GM21737 (cell line): ENCODE measurements at regions not wholly inside any gene's neighbourhood (a gene's known extent, or its start where the extent isn't known, plus 50 kb on each side); places are given as distances from the start of the nearest gene placed in this dataset.

ENCODE experiments used
- ATAC-seq: cut with Tn5 transposase; IDR thresholded peaks from one replicate; pipeline ENCODE4 v1.9.1; 2021; ENCODE audit warnings: mild to moderate bottlenecking, moderate library complexity; ENCODE audit not compliant: unreplicated experiment

DNA sequence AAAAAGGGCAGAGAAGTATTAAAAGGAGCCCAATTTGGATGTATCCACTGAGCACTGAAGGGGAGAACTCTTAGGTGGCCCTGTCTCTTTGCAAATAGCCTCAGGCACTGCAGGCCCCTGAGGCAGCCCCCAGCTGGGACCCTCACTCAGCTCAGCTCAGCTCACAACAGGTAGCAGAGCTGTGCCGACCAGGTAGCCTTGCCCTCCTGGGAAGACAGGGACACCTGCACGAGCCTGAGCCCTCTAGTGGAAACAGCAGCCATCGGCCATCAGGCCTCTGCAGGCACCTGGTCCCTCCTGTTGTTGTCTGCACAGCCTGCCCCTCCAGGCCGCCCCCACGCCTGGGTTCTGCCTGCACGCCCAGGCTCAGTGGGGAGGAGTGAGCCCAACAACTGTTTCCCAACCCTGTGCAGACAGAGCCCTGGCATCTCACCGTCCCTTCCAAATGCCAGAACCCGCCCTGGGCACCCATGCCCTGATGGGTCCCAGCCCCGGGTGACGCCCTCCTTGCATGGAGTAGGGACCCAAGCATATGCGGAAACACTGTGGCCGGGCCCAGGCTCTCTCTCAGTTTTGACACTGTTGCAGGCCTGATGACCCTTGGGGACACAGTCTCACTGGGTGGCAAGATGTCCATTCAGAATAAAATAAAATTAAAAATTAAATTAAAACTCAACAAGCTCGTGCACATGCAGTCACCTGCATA is 60.0 kb upstream of the AJAP1 start:
- no peak for ATAC-seq

DNA sequence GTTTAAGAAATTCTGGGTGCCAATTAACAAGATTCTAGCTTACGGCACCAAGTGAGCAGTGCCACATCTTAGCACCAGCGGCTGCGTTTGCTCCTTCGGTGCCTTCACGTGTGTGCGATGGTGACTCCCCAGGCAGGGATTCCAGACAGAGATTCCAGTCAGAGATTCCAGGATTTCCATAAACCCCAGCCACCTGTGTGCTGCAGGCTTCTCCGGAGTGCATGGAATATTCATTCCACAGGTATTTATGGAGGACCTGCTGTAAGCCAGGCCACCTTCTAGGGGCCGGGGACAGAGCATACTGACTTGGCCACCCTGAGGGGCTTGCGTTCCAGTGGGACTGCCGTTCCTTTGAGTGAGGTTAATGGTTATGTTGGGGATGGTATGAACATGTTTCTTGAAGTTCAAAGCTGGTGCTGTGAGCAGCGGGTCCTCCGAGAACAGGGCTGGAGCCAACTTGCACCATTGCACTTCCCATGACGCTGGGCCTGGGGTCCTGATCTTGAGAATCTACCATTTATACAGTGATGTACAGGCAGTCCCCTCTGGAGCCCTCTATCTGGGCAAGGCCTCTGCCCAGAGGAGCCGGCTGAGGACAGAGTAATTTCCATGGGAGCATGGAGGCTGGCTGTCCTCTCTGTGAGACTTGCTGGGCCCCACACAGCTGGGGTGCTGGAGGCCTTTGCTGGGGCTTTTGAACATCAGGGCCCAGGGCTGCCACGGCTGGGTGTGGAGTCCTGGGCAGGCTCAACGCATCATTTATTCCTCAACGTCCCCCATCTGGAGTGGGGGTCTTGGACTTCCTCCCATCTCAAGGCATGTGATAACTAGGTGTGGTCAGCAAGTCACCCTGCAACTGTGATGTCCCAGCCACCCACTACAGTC is 58.8 kb upstream of the AJAP1 start:
- ATAC-seq: no peak

DNA sequence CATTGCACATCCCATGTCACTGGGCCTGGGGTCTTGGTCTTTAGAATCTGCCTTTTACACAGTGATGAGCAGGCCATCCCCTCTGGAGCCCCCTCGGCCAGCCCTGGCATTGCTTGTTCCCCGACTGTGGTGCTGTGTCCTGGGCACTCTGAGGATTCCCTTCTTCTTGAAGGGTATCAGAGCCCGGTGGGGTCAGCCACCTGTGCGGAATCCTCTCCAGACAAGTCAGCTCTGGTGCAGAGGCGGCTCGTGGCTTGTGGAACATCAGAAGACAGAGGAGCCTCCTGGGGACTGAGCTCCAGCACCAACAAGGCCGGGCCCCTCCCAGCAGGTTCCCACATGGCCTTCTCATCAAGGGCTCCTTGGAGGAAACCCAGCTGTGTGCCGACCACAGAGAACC is 57.9 kb upstream of the AJAP1 start:
- ATAC-seq: no peak

DNA sequence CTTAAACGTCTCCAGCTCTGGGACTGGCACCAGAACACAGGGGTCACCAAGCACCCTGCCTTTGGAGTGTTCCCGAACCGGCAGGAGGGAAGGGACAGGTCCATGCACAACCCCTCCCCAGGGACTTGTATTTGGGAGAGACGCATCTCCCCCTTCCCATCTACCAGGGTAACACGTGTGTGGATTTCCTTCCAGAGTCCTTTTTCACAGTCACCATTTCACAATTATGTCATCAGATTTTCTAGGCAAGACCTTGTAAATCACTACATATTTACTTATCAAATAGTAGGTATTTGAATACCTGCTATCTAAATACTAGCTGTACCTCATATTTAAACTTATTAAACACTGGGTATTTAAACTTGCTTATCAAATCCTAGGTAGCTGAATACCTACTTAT is 57.4 kb upstream of the AJAP1 start:
- ATAC-seq: no peak

DNA sequence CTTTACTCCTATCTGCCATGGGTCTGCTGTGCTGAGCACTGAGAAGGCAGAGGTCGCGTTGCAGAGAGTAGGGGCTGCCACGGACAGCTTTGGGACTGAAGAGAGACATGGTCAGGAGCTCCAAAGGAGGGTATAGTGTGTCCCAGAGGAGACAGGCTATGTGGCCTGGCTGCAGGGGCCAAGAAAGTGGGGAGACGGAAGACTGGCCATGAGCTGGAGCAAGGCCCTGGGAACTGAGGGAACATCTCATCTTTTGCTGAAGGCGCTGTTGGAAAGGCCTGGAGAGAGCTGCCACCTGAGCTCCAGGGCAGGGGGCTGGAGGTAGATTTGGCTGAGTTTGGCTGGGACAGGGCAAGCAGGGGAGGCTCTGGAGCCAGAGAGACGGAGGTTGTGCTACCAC is 55.8 kb upstream of the AJAP1 start:
- no peak for ATAC-seq

DNA sequence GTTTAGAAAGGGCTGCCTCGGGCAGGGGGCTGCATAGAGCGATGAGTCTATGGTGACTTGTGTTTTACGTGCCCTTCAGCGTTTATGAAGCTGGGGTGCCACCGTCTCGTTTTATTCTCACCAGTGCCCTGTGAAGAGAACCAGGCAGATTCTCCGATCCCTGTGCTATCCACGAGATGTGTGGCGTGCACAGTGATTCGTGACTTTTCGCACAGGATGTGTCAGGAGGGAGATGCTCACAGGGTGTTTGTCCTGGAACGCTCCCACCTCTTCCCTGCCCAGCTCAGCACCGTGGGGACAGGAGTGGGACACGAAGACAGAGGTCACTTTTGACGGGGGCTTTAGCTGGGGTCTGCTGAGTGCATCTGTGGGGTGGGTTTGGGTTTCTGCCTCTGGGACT is 54.9 kb upstream of the AJAP1 start:
- ATAC-seq: no peak

DNA sequence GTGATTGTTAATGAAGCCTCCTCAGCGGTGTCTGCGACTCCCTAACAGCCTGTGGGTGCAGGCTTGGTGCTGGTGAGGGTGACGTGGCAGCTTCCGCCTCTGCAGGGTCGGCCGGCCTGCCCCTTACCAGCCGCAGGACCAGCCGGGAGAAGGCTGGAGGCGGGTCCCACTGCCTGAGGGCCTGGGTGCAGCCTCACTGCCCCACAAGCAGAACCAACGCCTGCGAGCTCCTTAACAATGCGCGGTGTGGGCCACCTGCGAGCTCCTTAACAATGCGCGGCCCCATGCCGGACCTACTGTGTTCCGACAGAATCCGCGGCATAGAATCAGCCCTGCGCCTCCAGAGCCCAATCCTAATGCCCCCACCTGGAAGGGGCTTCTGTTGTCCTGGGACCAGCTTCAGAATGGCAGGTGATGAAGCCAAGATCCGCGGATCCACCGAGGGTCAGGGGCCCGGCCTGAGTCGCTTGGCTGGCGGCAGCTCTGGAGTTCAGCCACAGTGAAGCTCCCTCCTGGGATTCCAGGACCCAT is 54.4 kb upstream of the AJAP1 start:
- no peak for ATAC-seq

DNA sequence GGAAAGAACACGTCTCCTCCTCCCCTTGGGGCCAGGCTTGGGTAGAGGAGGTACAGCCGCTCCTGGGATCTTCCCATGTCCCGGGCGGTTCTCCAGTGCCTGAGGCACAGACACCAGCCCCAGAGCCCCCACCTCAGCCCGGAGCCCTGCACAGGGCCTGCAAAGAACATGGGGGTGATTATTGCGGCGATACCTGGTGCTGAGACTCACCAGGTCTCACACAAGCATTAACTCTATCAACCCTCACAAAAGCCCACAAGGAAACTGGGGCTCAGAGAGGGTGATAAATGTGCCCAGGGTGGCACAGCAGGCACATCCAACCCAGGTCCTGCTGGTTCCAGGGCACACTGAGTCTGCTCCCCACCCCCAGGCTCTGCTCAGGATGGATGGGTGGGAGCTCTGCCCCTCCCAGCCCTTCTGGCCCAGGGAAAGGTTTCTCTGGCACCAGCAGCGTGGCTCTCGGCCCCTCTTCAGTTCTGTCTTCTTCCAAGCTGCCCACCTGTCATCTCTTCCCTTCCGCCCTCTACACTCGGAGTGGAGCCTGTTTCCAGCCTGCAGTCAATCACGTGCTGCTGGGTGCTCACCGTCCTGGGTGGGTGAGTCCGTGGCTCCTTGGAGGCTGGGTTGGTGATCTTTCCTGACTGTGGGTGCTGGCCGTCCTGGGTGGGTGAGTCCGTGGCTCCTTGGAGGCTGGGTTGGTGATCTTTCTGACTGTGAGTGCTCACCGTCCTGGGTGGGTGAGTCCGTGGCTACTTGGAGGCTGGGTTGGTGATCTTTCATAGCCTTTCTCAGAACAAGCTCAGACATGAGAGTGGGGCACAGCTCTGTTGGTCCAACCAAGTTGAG is 53.6 kb upstream of the AJAP1 start:
- ATAC-seq: no peak

DNA sequence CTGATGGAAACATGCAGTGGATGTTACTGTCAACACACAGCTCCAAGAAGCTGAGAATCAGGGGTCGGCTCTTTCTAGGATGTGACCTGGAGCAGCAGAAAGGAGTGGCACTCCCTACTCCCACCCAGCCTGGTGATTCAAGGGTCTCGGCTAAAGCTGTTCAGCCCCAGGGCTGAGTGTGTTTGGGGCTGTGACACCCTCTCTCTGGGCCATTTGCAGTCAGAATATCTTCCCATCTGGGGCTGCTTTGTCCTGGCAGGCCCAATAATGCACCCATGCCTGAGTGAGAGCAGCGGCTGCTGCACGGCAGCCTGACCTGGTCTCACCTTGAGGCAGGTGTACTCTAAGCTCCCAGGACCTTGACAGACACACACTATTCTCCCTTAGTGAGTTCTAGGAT is 52.5 kb upstream of the AJAP1 start:
- no peak for ATAC-seq

DNA sequence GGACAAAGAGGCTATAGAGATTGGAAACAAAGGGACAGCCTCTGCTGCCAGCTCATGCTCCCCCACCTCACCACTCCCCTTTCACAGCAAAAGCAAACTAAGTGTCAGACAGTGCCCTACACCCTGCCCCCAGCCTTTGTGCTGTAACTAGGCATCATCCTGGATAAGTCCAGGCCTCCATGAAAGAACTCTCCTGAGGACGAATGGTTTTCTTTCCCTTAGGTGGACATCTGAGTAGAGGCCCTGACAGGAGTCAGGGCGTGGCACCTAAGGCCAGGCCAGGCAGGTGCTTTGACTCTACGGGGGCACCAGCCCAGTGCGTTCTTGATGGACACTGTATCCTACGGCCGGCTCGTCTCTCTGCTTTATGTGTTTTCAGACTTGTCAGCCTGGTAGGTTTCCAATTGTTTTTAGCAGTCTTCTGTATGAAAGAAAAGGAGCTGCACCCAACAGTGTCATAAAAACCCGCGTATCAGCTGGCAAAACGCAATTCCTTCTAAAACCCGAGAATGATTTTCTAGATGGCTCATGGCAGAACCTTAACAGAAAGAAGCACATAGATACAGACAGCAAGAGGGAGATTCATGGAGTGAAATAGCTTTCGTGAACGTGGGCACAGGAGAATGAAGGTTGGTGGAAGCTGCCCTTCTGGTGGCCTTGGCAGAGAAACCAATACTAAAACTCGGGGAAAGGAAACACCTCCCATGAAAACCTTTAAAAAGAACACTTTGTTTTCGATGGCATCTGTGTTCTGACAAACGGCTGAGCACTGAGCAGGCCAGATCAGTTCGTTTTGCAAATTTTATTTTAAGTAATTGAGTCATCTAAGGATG is 51.7 kb upstream of the AJAP1 start:
- no peak for ATAC-seq

DNA sequence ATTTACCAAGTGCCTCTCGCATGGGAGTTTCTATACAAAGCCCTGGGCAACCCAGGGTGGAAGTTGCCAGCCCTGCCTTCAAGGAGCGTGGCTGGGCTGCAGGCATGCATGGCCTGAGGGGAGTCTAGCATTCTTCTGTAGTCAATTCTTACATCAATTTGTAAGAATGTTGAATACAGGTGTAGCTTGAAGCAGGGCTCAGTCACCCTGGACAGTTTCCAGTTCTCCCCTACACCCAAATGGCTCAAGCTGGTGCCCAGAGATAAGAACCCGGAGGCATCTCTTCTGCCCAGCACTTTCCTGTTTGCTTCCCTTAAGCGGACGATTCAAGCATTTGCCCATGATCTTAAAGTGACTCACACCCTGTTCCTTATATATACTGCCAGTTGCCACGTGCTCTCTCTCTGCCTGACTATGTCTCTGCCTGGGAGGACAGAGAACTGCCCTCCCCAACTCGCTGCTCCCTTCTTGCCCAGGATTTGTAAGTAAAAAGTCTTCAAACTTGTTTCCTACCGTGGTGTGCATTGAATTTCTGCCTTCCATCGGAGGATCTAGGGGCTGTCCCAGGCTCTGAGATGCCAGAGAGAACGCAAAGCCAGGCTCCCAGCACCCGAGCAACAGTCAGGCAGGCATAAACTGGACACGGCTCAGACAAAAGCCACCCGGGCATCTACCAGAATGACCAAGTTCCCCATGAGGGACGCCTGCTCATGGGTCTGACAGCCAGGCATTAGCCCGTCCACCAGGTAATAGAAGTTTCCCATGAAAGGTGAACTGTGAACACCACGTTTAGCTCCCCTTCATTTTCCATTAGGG is 50.9 kb upstream of the AJAP1 start:
- no peak for ATAC-seq
